SU-DHL-6 (cell line): ENCODE measurements at regions not wholly inside any gene's neighbourhood (a gene's known extent, or its start where the extent isn't known, plus 50 kb on each side); places are given as distances from the start of the nearest gene placed in this dataset.

Experiments used
- H2AFZ ChIP-seq: fragments of 200-600 bp; sonication (generic); 2 replicates; pipeline ENCODE4 v1.6.1; 2014; ENCODE audit warnings: low read depth, mild to moderate bottlenecking, moderate library complexity, mixed read lengths, antibody characterized with exemption, low read length; ENCODE audit not compliant: severe bottlenecking
- H3F3A ChIP-seq: fragments of 200-600 bp; shearing (Covaris generic); 2 replicates; pipeline ENCODE4 v1.6.0; 2016; ENCODE audit warnings: antibody characterized with exemption, mild to moderate bottlenecking; ENCODE audit not compliant: insufficient read depth
- H3K27ac ChIP-seq: fragments of 200-600 bp; sonication (generic); 2 replicates; pipeline ENCODE4 v1.5.1; 2016; ENCODE audit warnings: low read depth, mild to moderate bottlenecking, low read length, moderate library complexity, mixed read lengths
- H3K27me3 ChIP-seq: fragments of 200-600 bp; sonication (generic), shearing (Covaris generic); 2 replicates; pipeline ENCODE4 v1.6.0; 2014; ENCODE audit warnings: mild to moderate bottlenecking, low read length
- H3K36me3 ChIP-seq: fragments of 200-600 bp; sonication (generic); 2 replicates; pipeline ENCODE4 v1.6.1; 2014; ENCODE audit warnings: mild to moderate bottlenecking, low read length, mixed read lengths
- H3K4me2 ChIP-seq: fragments of 300-600, 200-600 bp; shearing (Covaris generic), sonication (generic); 2 replicates; pipeline ENCODE4 v1.6.0; 2014; ENCODE audit warnings: low read length, low read depth, mild to moderate bottlenecking; ENCODE audit not compliant: poor library complexity, severe bottlenecking
- H3K4me3 ChIP-seq: fragments of 200-600 bp; sonication (generic); 2 replicates; pipeline ENCODE4 v1.5.1; 2014; ENCODE audit warnings: antibody characterized with exemption, low read length, mild to moderate bottlenecking, mixed read lengths; ENCODE audit not compliant: insufficient read depth, poor library complexity, severe bottlenecking
- H3K79me2 ChIP-seq: fragments of 200-600 bp; sonication (generic); 2 replicates; pipeline ENCODE4 v1.6.1; 2014; ENCODE audit warnings: mild to moderate bottlenecking, low read length, moderate library complexity; ENCODE audit not compliant: insufficient read depth
- H3K9ac ChIP-seq: fragments of 200-600 bp; sonication (generic); 2 replicates; pipeline ENCODE4 v1.7.0; 2014; ENCODE audit warnings: mild to moderate bottlenecking, low read length
- H3K9me2 ChIP-seq: fragments of 200-600 bp; sonication (generic); replicated peaks from 2 replicates; pipeline ENCODE4 v1.6.1; 2014; ENCODE audit warnings: low read length; ENCODE audit not compliant: insufficient read depth
- H3K9me3 ChIP-seq: fragments of 200-600 bp; sonication (generic); 2 replicates; pipeline ENCODE4 v1.6.1; 2014; ENCODE audit warnings: low read length, mixed read lengths; ENCODE audit not compliant: insufficient read depth
- H4K20me1 ChIP-seq: fragments of 200-600 bp; sonication (generic); 2 replicates; pipeline ENCODE4 v1.6.1; 2014; ENCODE audit warnings: low read depth, mild to moderate bottlenecking, antibody characterized with exemption, low read length, moderate library complexity, mixed read lengths
- CTCF ChIP-seq: fragments of 200-600 bp; sonication (generic); IDR thresholded peaks from one replicate; pipeline ENCODE4 v1.5.1; 2017; ENCODE audit warnings: antibody characterized with exemption, mild to moderate bottlenecking, low read length, moderate library complexity; ENCODE audit not compliant: insufficient read depth, poor library complexity, severe bottlenecking
- EZH2phosphoT487 ChIP-seq: fragments of 200-600 bp; sonication (generic), shearing (Covaris generic); conservative IDR thresholded peaks from 2 replicates; pipeline ENCODE4 v1.6.1; 2018; ENCODE audit warnings: mild to moderate bottlenecking, antibody characterized with exemption, low read length, moderate library complexity, mixed read lengths

DNA sequence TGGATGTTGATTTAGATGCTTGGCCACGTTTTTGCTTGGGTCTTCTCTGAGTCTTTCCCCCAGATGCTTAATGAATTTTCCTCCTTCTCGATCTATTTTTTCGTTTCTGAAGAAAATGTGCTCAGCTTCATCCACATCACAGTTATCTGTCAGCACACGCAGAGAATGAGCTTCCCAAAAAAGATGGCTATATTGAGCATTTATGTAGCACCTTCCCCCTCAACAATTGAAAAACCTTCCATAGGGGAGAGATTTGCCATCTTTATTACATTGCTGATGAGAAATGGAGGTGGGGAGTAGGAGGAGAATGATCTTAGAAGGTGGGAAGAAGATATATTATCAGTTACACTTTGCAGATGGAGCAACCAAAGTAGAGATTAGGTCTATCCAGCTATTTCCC is 228.1 kb upstream of the PHYHIPL start:
- Histone ChIP-seq H3K4me3 (no peak overlapping the region), H3K27ac (no peak overlapping the region), H3K27me3 (no peaks in the 10 kb centered on the region), H2AFZ (no peak overlapping the region), H3K36me3 (no peaks in the 10 kb centered on the region), H3K9me3 (no peaks in the 10 kb centered on the region), H4K20me1 (no peaks in the 10 kb centered on the region), H3K4me2 (no peak overlapping the region), H3K9ac (no peak overlapping the region), H3K9me2 (no peaks in the 10 kb centered on the region), H3K79me2 (no peaks in the 10 kb centered on the region), H3F3A (no peaks in the 10 kb centered on the region)
- TF ChIP-seq CTCF (no peak), EZH2phosphoT487 (no peak)

DNA sequence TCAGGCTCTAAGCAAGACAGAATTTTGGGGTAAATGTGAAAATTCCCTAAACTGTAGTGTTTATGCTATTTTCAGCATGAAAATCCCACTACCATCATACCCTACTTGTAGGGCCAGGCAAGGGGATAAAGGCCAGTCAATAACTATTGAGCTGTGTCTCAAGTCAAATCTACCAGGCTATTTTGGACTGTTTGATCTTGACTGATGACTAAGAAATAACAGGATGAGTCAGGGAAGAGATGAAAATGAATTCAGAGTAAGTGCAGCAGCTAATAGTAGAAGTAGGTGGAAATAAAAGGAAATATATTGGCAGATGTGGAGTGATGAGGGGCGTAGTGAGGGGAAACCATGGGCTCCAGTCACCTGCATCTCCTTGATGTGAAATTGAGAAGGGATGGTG is 225.8 kb upstream of the PHYHIPL start:
- Histone ChIP-seq H3K9me2 (no peaks in the 10 kb centered on the region), H4K20me1 (no peaks in the 10 kb centered on the region), H3K79me2 (no peaks in the 10 kb centered on the region), H3F3A (no peaks in the 10 kb centered on the region), H3K36me3 (no peaks in the 10 kb centered on the region), H2AFZ (no peak overlapping the region), H3K4me3 (no peak overlapping the region), H3K9ac (no peak overlapping the region), H3K9me3 (no peaks in the 10 kb centered on the region), H3K4me2 (no peak overlapping the region), H3K27me3 (no peaks in the 10 kb centered on the region), H3K27ac (no peak overlapping the region)
- TF ChIP-seq CTCF (no peak), EZH2phosphoT487 (no peak)

- no peak for TF ChIP-seq CTCF
- no peak for TF ChIP-seq EZH2phosphoT487
- H3K4me2 ChIP-seq = no peak overlapping the region
- no peaks in the 10 kb centered on the region for H3F3A ChIP-seq
- no peaks in the 10 kb centered on the region for H3K79me2 ChIP-seq
- no peaks in the 10 kb centered on the region for H3K9me2 ChIP-seq
- no peak overlapping the region for H3K9ac ChIP-seq
- no peaks in the 10 kb centered on the region for H3K9me3 ChIP-seq
- no peaks in the 10 kb centered on the region for H3K27me3 ChIP-seq
- no peaks in the 10 kb centered on the region for H3K36me3 ChIP-seq
- H2AFZ ChIP-seq = no peak overlapping the region
- H3K27ac ChIP-seq = no peak overlapping the region
- no peaks in the 10 kb centered on the region for H4K20me1 ChIP-seq
- H3K4me3 ChIP-seq = no peak overlapping the region
Observed at GRCh38 chr10:58951087-58951486, 225.4 kb upstream of the PHYHIPL start.

DNA sequence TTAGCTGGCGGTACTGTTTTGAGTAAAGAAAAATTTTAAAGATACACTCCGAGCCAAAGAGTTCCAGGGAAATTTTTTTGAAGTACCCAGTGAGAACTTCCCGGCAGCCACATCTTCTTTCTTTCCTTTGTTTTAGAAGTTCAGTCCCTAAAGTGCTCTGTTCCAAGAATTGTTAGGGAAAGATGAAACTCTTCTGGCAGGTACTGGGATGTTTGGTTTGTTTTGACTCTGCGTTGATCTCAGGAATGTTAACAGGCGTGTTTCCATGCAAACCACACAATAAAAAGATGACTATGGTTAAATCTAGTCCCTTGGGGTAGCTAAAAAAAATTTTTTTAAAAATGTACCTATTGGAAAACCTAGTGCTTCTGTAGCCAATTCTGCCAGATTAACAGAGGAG is 224.7 kb upstream of the PHYHIPL start:
- TF ChIP-seq EZH2phosphoT487 (no peak), CTCF (no peak)
- H3K36me3 ChIP-seq = no peaks in the 10 kb centered on the region
- H3K9me3 ChIP-seq = no peaks in the 10 kb centered on the region
- no peaks in the 10 kb centered on the region for H3K9me2 ChIP-seq
- no peaks in the 10 kb centered on the region for H4K20me1 ChIP-seq
- no peak overlapping the region for H3K27ac ChIP-seq
- no peak overlapping the region for H3K4me3 ChIP-seq
- H3F3A ChIP-seq = no peaks in the 10 kb centered on the region
- H2AFZ ChIP-seq = no peak overlapping the region
- H3K27me3 ChIP-seq = no peaks in the 10 kb centered on the region
- no peak overlapping the region for H3K9ac ChIP-seq
- no peak overlapping the region for H3K4me2 ChIP-seq
- H3K79me2 ChIP-seq = no peaks in the 10 kb centered on the region
